HCEC 1CT (cell line): ENCODE measurements at regions not wholly inside any gene's neighbourhood (a gene's known extent, or its start where the extent isn't known, plus 50 kb on each side); places are given as distances from the start of the nearest gene placed in this dataset.

Experiments used
- DNase-seq: peaks from one replicate; pipeline ENCODE4 v3.0.0-alpha.2; 2017

- DNase-seq, result no peak
Measured at GRCh38 chr6:4549556-4550226, 226.5 kb upstream of the CDYL start.

GRCh38 chr6:4545893-4546292 lies 230.3 kb upstream of the CDYL start:
- no peak for DNase-seq

DNA sequence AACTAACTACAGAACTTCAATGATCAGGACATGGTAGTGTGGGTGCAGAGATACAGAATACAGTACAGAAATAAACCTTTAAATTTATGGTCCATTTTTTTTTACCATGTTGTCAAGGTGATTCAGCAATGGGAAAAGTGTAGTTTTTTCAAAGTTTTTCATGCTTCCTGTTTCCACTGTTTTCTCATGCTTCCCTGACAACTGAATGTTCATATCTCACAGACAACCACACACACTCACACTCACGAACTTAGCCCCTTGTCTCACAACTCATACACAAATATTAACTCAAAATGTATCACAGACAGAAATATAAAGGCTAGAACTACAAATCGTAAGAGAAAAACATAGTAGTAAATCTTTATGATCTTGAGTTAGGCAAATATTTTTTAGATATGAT lies 232.6 kb upstream of the CDYL start:
- no peak for DNase-seq

DNA sequence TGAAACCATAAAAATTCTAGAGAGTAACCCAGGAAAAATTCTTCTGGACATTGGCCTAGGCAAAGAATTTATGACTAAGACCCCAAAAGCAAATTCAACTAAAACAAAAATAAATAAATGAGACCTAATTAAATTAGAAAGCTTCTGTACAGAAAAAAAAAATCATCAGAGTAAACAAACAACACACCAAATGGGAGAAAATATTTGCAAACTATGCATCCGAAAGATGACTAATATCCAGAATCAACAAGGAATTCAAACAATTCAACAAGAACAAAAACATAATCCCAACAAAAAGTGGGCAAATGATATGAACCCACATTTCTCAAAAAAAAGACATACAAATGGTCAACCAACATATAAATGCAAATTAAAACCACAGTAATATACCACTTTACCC lies 242.6 kb upstream of the CDYL start:
- DNase-seq, result peak; percentile 30

GRCh38 chr6:4531406-4531805 lies 244.8 kb upstream of the CDYL start:
- DNase-seq, result peak; percentile 25

- DNase-seq, result no peak
Measured at GRCh38 chr6:4522453-4522852, 253.8 kb upstream of the CDYL start.

- DNase-seq, result no peak
Measured at GRCh38 chr6:4521070-4521469, 255.1 kb upstream of the CDYL start.

DNA sequence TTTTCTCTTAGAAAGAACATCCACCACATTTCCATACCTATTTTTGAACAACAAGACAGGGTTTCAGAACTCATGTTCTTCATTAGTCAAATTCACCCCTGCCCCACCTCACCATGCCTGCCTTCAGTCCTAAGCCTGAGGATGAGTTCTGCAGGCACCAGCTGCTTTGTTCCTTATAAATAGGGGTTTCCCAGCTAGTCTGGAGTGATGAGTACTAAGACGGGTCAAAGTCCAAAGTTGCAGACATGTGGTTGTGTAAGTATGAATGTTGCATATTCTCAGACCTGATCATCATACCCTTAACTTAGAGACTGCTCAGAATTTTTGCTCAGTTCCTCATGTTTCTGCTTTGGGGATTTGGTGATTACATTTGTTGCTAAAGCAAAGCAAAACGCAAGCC lies 257.7 kb upstream of the CDYL start:
- peak; percentile 82 for DNase-seq

- no peak for DNase-seq
Measured at GRCh38 chr6:4516206-4516605, 260.0 kb upstream of the CDYL start.

DNA sequence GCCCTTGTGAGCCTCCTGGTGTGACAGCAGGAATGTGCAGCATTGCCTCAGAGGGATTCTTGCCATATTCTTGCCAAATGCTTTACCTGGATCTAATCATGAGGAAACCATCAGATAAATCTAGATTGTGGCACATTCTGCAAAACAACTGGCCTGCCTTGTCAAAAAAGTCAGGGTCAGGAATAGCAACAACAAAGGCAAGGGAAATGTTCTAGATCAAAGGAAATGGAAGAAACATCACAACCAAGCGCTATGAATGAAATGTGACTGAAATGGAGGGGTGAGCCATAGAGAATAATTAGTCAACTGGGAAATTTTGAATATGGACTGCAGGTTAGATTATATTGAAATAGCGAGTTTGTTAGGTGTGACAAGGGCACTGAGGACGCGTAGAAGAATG lies 262.6 kb upstream of the CDYL start:
- no peak for DNase-seq

DNA sequence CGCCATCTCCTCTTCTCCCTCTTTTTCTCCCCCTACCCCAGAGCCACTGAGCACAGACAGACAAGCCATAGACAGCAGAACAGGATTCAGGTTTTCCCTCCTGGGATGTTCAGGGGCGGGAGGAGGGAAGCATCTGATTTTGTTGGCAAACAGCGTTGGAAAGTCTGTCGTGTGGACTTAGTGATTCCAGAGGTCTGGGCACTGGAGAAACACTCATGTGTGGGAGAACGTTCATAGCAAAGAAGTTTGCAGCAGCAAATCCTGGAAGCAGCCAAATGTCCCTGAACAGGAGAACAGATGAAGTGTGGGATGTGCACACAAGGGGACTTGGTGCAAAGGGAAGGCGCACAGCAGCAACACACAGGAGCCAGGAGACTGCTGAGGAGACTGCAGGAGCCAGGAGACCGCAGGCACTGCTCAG lies 264.1 kb upstream of the CDYL start:
- DNase-seq, result no peak

- DNase-seq, result no peak
Measured at GRCh38 chr6:4511641-4512020, 264.6 kb upstream of the CDYL start.

DNA sequence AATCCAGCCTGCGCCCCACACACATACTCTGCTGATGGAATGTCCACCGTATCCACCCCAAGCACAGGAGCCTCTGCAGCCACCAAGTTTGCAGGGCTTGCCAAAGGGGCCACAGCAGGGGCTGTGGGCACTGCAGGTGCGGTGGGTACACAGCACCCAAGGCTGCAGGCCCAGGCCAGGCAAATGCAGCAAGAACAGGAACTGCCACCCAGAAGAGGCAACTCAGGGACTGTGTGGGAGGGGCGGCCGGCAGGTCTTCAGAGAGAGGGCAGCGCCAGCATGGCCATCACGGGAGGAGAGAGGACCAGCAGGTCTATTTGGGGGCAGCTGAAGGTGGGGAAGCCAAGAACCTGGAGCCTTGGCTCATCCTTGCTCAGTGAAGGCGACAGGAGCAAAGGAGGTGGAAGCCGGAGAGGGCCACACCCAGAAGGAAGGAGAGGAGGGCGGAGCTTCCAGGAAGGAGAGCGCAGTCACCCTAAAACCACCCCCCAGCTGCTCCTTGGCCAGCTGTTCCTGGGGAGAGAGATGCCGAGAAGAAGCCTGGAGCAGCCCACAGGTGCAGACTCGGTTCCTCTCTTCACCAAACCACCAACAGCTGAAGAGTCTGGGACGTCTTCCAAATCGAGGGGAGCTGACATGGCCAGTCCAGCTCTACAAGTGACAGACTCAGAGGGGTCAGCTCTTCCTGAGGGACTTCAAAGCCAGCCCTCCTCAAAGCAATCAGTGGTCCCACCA lies 265.1 kb upstream of the CDYL start:
- no peak for DNase-seq

DNA sequence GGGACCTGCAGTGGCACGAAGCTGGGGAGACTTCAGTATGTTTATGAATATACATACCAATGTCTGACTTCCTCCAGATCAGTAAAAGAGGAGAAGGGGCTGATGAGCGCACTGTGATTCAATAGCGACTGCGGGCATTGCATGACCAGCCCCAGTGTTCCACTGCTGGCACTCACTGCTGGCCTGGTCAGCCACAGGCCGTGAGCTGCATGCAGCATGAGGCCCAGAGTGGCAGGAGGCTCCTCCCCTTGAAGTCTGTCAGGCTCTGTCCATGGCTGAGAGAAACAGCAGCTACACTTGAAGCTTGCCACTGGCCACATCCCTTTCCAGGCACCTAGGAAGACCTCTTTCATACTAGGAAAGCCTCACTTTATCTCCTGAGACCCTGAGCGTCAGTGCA lies 265.9 kb upstream of the CDYL start:
- DNase-seq, result no peak

- no peak for DNase-seq
Measured at GRCh38 chr6:4509506-4509905, 266.7 kb upstream of the CDYL start.

DNA sequence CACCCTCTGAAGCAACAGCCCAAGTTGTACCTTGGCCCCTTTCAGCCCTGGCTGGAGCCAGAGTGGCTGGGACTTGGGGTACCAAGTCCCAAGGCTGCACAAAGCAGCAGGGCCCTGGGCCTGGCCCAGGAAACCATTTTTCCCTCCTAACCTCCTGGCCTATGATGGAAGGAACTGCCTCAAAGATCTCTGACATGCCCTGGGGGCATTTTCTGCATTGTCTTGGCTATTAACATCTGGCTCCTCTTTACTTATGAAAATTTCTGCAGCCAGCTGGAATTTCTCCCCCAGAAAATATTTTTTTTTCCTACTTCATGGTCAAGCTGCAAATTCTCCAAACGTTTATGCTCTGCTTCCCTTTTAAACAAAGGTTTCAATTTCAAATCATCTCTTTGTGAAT lies 269.4 kb upstream of the CDYL start:
- no peak for DNase-seq

GRCh38 chr6:4506223-4506622 lies 270.0 kb upstream of the CDYL start:
- no peak for DNase-seq

DNA sequence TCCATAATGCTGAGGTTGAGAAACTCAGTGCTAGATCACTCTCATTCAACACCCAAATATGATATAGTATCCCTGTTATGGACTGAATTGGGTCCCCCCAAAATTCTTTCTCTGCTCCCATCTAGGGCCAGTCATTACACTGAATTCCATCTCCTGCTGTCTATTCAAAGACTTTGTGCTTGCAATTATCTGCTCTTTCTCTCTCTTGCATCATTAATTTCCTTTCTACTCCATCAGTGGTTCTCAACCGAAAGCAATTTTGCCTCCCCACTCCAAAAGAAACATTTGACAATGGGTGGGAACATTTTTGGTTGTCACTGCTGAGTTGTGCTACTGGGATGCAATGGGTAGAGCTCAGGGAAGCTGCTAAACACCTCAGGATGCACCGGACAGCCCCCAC lies 271.5 kb upstream of the CDYL start:
- DNase-seq, result no peak

- no peak for DNase-seq
Measured at GRCh38 chr6:4503700-4504099, 272.5 kb upstream of the CDYL start.

GRCh38 chr6:4496284-4496683 lies 279.9 kb upstream of the CDYL start:
- no peak for DNase-seq

- DNase-seq, result no peak
Measured at GRCh38 chr6:4491501-4492260, 284.5 kb upstream of the CDYL start.

DNA sequence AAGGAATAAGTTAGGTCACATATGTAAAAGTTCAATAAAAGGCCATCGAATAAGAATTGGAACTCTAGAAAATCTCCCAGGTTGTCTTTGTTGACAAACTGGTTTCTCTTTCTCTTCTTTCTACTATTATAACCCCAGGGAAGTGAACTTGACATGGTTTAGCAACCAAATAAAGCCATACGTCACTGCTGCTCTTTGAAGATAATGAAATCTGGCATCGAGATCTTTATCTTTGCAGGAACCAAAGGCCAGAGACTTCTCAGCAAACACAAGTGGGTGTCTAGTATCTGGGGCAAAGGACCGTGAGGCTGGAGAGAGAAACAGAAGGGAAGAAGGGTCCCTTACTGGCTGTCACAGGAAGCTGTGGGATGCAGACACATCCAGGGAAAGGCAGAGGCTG lies 286.7 kb upstream of the CDYL start:
- DNase-seq, result no peak

DNA sequence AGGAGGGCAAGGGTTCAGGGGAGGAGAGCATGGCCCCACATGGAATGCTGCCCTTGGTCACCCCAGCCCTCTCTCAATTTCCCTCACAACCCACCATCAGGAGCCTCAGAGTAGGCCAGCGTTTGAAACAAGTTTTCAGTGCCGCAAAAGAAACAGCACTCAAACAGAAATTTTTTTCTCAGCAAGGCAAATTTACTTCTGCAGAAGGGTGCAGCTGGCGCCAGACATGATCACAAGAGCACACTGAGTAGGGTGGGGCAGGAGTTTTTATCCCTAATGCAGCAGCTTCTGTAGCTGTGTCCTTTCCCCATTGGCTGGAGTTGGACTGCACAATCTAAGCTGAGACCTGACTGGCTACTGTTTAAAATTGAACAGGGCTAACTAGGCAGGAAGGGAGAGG lies 287.8 kb upstream of the CDYL start:
- no peak for DNase-seq

- no peak for DNase-seq
Measured at GRCh38 chr6:4487538-4487937, 288.7 kb upstream of the CDYL start.
